MCF 10A (cell line): ENCODE measurements at regions not wholly inside any gene's neighbourhood (a gene's known extent, or its start where the extent isn't known, plus 50 kb on each side); places are given as distances from the start of the nearest gene placed in this dataset.

ENCODE experiments used
- BruUV-seq: library from RNA; stranded (reverse); fragments of 400-500 nt; replicated peaks from 2 replicates; lab custom pipeline; 2021; lab: Mats Ljungman, UMichigan
- CTCF ChIA-PET: fragments of 300-600 bp; sonication (Branson Sonifier 250); formaldehyde crosslinking; extraction: SDS; loops from one replicate; lab custom pipeline; 2021; ENCODE audit warnings: antibody characterized with exemption, inconsistent platforms; lab: Yijun Ruan, JAX
- POLR2A ChIA-PET: fragments of 300-600, 350-650 bp; sonication (Branson Sonifier 250); formaldehyde crosslinking; extraction: SDS; loops from one replicate; lab custom pipeline; 2020; ENCODE audit warnings: antibody characterized with exemption, inconsistent platforms; lab: Yijun Ruan, JAX
- DNase-seq: peaks from one replicate; pipeline ENCODE4 v3.0.0-alpha.2; 2018; ENCODE audit not compliant: unreplicated experiment
- H3K27ac Mint-ChIP-seq: one replicate; pipeline ENCODE4 v1.8.0; 2022; ENCODE audit warnings: mild to moderate bottlenecking, low read depth, mixed read lengths; ENCODE audit not compliant: unreplicated experiment
- H3K27me3 Mint-ChIP-seq: one replicate; pipeline ENCODE4 v1.8.0; 2022; ENCODE audit warnings: mixed read lengths; ENCODE audit not compliant: insufficient read depth, unreplicated experiment
- H3K36me3 Mint-ChIP-seq: one replicate; pipeline ENCODE4 v1.8.0; 2022; ENCODE audit warnings: mild to moderate bottlenecking, moderate library complexity, mixed read lengths; ENCODE audit not compliant: insufficient read depth, unreplicated experiment
- H3K4me1 Mint-ChIP-seq: one replicate; pipeline ENCODE4 v1.8.0; 2022; ENCODE audit warnings: mixed read lengths; ENCODE audit not compliant: insufficient read depth, unreplicated experiment
- H3K4me3 Mint-ChIP-seq: one replicate; pipeline ENCODE4 v1.8.0; 2022; ENCODE audit warnings: mild to moderate bottlenecking, moderate library complexity, mixed read lengths; ENCODE audit not compliant: unreplicated experiment
- H3K9me3 Mint-ChIP-seq: one replicate; pipeline ENCODE4 v1.8.0; 2022; ENCODE audit warnings: mixed read lengths; ENCODE audit not compliant: unreplicated experiment
- CTCF ChIP-seq: fragments of 200-600 bp; IDR thresholded peaks from one replicate; pipeline ENCODE4 v1.8.0; 2022; ENCODE audit warnings: antibody characterized with exemption, mild to moderate bottlenecking; ENCODE audit not compliant: unreplicated experiment
- intact Hi-C: fragments of 100-400 bp; cut with micrococcal nuclease; formaldehyde crosslinking; loops from 2 replicates; pipeline ENCODE4 v1.14.1; 2022

- Mint-ChIP-seq H3K4me1 (no peaks in the 10 kb centered on the region), H3K9me3 (no peaks in the 10 kb centered on the region), H3K27me3 (peaks cover 53% of the 10 kb centered on the region), H3K4me3 (no peak overlapping the region), H3K36me3 (no peaks in the 10 kb centered on the region), H3K27ac (no peak overlapping the region)
- ChIA-PET POLR2A (no interaction called here), CTCF (interaction anchor here (1.6 kb wide), 1 partner anchor 42 kb away, joined by 4 read pairs; no protein-coding TSS in a partner anchor)
- no peak for TF ChIP-seq CTCF
- intact Hi-C loops, result no loop called here
- no TSS peak for BruUV-seq
- no peak for DNase-seq
These were observed 146.7 kb downstream of the RPIA start for GRCh38 chr2:88838165-88838635.

GRCh38 chr2:88841224-88841929 lies 149.9 kb downstream of the RPIA start:
- no peak overlapping the region for H3K27ac Mint-ChIP-seq
- no TSS peak for BruUV-seq
- intact Hi-C loops, result no loop called here
- no peaks in the 10 kb centered on the region for H3K4me1 Mint-ChIP-seq
- no peaks in the 10 kb centered on the region for H3K36me3 Mint-ChIP-seq
- ChIA-PET POLR2A (no interaction called here), CTCF (no interaction called here)
- H3K9me3 Mint-ChIP-seq, result no peaks in the 10 kb centered on the region
- no peak overlapping the region for H3K4me3 Mint-ChIP-seq
- H3K27me3 Mint-ChIP-seq, result peaks cover 85% of the 10 kb centered on the region
- no peak for DNase-seq
- no peak for TF ChIP-seq CTCF

GRCh38 chr2:88842656-88843460 lies 151.4 kb downstream of the RPIA start:
- H3K4me1 Mint-ChIP-seq, result no peaks in the 10 kb centered on the region
- H3K36me3 Mint-ChIP-seq, result no peaks in the 10 kb centered on the region
- H3K9me3 Mint-ChIP-seq, result no peaks in the 10 kb centered on the region
- BruUV-seq, result no TSS peak
- intact Hi-C loops, result no loop called here
- ChIA-PET CTCF (no interaction called here), POLR2A (no interaction called here)
- no peak for DNase-seq
- peaks cover 99% of the 10 kb centered on the region for H3K27me3 Mint-ChIP-seq
- no peak for TF ChIP-seq CTCF
- H3K27ac Mint-ChIP-seq, result no peak overlapping the region
- no peak overlapping the region for H3K4me3 Mint-ChIP-seq

GRCh38 chr2:88843651-88844050 lies 152.2 kb downstream of the RPIA start:
- no peak for DNase-seq
- no TSS peak for BruUV-seq
- intact Hi-C loops, result no loop called here
- Mint-ChIP-seq H3K9me3 (no peaks in the 10 kb centered on the region), H3K36me3 (no peaks in the 10 kb centered on the region), H3K27me3 (peaks cover 100% of the 10 kb centered on the region), H3K4me3 (no peak overlapping the region), H3K27ac (no peak overlapping the region), H3K4me1 (no peaks in the 10 kb centered on the region)
- ChIA-PET CTCF (no interaction called here), POLR2A (no interaction called here)
- TF ChIP-seq CTCF, result no peak
